ENCODE measurements at regions not wholly inside any gene's neighbourhood (a gene's known extent, or its start where the extent isn't known, plus 50 kb on each side); places are given as distances from the start of the nearest gene placed in this dataset.

GRCh38 chr4:189053621-189054020 is 887.1 kb upstream of the FRG1 start:
- Histone ChIP-seq H3K27me3 (ENCODE audit: control insufficient read depth in 2 of 2, insufficient read depth in 2 of 2, low read length in 2 of 2) (no peaks in the 10 kb centered on the region), H3K9me3 (ENCODE audit: control insufficient read depth in 2 of 2, low read length in 2 of 2) (no peaks in the 10 kb centered on the region), H3K36me3 (ENCODE audit: control insufficient read depth in 2 of 2, insufficient read depth in 2 of 2, low read length in 2 of 2) (no peaks in the 10 kb centered on the region)

GRCh38 chr4:189060104-189060503 is 880.6 kb upstream of the FRG1 start:
- Histone ChIP-seq H3K9ac (ENCODE audit: low read depth in 1 of 2, low read length in 2 of 2) (no peak overlapping the region), H3K36me3 (ENCODE audit: control insufficient read depth in 2 of 2, insufficient read depth in 2 of 2, low read length in 2 of 2) (no peaks in the 10 kb centered on the region), H3K4me1 (ENCODE audit: control insufficient read depth in 2 of 2, insufficient read depth in 2 of 2, low read length in 2 of 2) (no peaks in the 10 kb centered on the region), H3K4me3 (ENCODE audit: low read length in 2 of 2) (no peak overlapping the region), H3K27me3 (ENCODE audit: control insufficient read depth in 2 of 2, insufficient read depth in 2 of 2, low read length in 2 of 2) (no peaks in the 10 kb centered on the region), H3K9me3 (ENCODE audit: control insufficient read depth in 2 of 2, low read length in 2 of 2) (peaks cover 0 to 5% of the 10 kb centered on the region in 2 donors), H3K27ac (ENCODE audit: low read depth in 2 of 2, low read length in 2 of 2) (no peak overlapping the region)

More at GRCh38 chr4:189053621-189054020, 887.1 kb upstream of the FRG1 start:
- Histone ChIP-seq H3K27ac (ENCODE audit: low read depth in 2 of 2, low read length in 2 of 2) (no peak overlapping the region), H3K4me1 (ENCODE audit: control insufficient read depth in 2 of 2, insufficient read depth in 2 of 2, low read length in 2 of 2) (no peaks in the 10 kb centered on the region), H3K9ac (ENCODE audit: low read depth in 1 of 2, low read length in 2 of 2) (no peak overlapping the region), H3K4me3 (ENCODE audit: low read length in 2 of 2) (no peak overlapping the region)

- no peak overlapping the region for H3K4me3 ChIP-seq (ENCODE audit: low read length in 2 of 2)
- no peaks in the 10 kb centered on the region for H3K4me1 ChIP-seq (ENCODE audit: control insufficient read depth in 2 of 2, insufficient read depth in 2 of 2, low read length in 2 of 2)
- H3K36me3 ChIP-seq (ENCODE audit: control insufficient read depth in 2 of 2, insufficient read depth in 2 of 2, low read length in 2 of 2): no peaks in the 10 kb centered on the region
- H3K9ac ChIP-seq (ENCODE audit: low read depth in 1 of 2, low read length in 2 of 2): no peak overlapping the region
- H3K27ac ChIP-seq (ENCODE audit: low read depth in 2 of 2, low read length in 2 of 2): no peak overlapping the region
- peaks cover 0 to 5% of the 10 kb centered on the region in 2 donors for H3K9me3 ChIP-seq (ENCODE audit: control insufficient read depth in 2 of 2, low read length in 2 of 2)
- no peaks in the 10 kb centered on the region for H3K27me3 ChIP-seq (ENCODE audit: control insufficient read depth in 2 of 2, insufficient read depth in 2 of 2, low read length in 2 of 2)
Observed at GRCh38 chr4:189062047-189062820, 878.4 kb upstream of the FRG1 start.

GRCh38 chr4:189069772-189070171 is 870.9 kb upstream of the FRG1 start:
- Histone ChIP-seq H3K27ac (ENCODE audit: low read depth in 2 of 2, low read length in 2 of 2) (no peak overlapping the region), H3K36me3 (ENCODE audit: control insufficient read depth in 2 of 2, insufficient read depth in 2 of 2, low read length in 2 of 2) (no peaks in the 10 kb centered on the region), H3K9me3 (ENCODE audit: control insufficient read depth in 2 of 2, low read length in 2 of 2) (no peaks in the 10 kb centered on the region), H3K4me3 (ENCODE audit: low read length in 2 of 2) (no peak overlapping the region), H3K4me1 (ENCODE audit: control insufficient read depth in 2 of 2, insufficient read depth in 2 of 2, low read length in 2 of 2) (no peaks in the 10 kb centered on the region), H3K27me3 (ENCODE audit: control insufficient read depth in 2 of 2, insufficient read depth in 2 of 2, low read length in 2 of 2) (no peaks in the 10 kb centered on the region), H3K9ac (ENCODE audit: low read depth in 1 of 2, low read length in 2 of 2) (no peak overlapping the region)

GRCh38 chr4:189071241-189071640 is 869.4 kb upstream of the FRG1 start:
- H3K27ac ChIP-seq (ENCODE audit: low read depth in 2 of 2, low read length in 2 of 2): no peak overlapping the region
- H3K4me3 ChIP-seq (ENCODE audit: low read length in 2 of 2): no peak overlapping the region
- no peaks in the 10 kb centered on the region for H3K4me1 ChIP-seq (ENCODE audit: control insufficient read depth in 2 of 2, insufficient read depth in 2 of 2, low read length in 2 of 2)
- H3K27me3 ChIP-seq (ENCODE audit: control insufficient read depth in 2 of 2, insufficient read depth in 2 of 2, low read length in 2 of 2): no peaks in the 10 kb centered on the region
- no peak overlapping the region for H3K9ac ChIP-seq (ENCODE audit: low read depth in 1 of 2, low read length in 2 of 2)
- no peaks in the 10 kb centered on the region for H3K9me3 ChIP-seq (ENCODE audit: control insufficient read depth in 2 of 2, low read length in 2 of 2)
- H3K36me3 ChIP-seq (ENCODE audit: control insufficient read depth in 2 of 2, insufficient read depth in 2 of 2, low read length in 2 of 2): no peaks in the 10 kb centered on the region

GRCh38 chr4:189073739-189074138 is 866.9 kb upstream of the FRG1 start:
- no peaks in the 10 kb centered on the region for H3K4me1 ChIP-seq (ENCODE audit: control insufficient read depth in 2 of 2, insufficient read depth in 2 of 2, low read length in 2 of 2)
- no peaks in the 10 kb centered on the region for H3K36me3 ChIP-seq (ENCODE audit: control insufficient read depth in 2 of 2, insufficient read depth in 2 of 2, low read length in 2 of 2)
- no peaks in the 10 kb centered on the region for H3K27me3 ChIP-seq (ENCODE audit: control insufficient read depth in 2 of 2, insufficient read depth in 2 of 2, low read length in 2 of 2)
- H3K9ac ChIP-seq (ENCODE audit: low read depth in 1 of 2, low read length in 2 of 2): no peak overlapping the region
- H3K4me3 ChIP-seq (ENCODE audit: low read length in 2 of 2): no peak overlapping the region
- H3K27ac ChIP-seq (ENCODE audit: low read depth in 2 of 2, low read length in 2 of 2): no peak overlapping the region
- H3K9me3 ChIP-seq (ENCODE audit: control insufficient read depth in 2 of 2, low read length in 2 of 2): no peaks in the 10 kb centered on the region

GRCh38 chr4:189081826-189082225 is 858.8 kb upstream of the FRG1 start:
- H3K9ac ChIP-seq (ENCODE audit: low read depth in 1 of 2, low read length in 2 of 2): no peak overlapping the region
- H3K27me3 ChIP-seq (ENCODE audit: control insufficient read depth in 2 of 2, insufficient read depth in 2 of 2, low read length in 2 of 2): no peaks in the 10 kb centered on the region
- H3K4me3 ChIP-seq (ENCODE audit: low read length in 2 of 2): no peak overlapping the region
- no peaks in the 10 kb centered on the region for H3K9me3 ChIP-seq (ENCODE audit: control insufficient read depth in 2 of 2, low read length in 2 of 2)
- H3K27ac ChIP-seq (ENCODE audit: low read depth in 2 of 2, low read length in 2 of 2): no peak overlapping the region
- H3K4me1 ChIP-seq (ENCODE audit: control insufficient read depth in 2 of 2, insufficient read depth in 2 of 2, low read length in 2 of 2): no peaks in the 10 kb centered on the region
- no peaks in the 10 kb centered on the region for H3K36me3 ChIP-seq (ENCODE audit: control insufficient read depth in 2 of 2, insufficient read depth in 2 of 2, low read length in 2 of 2)

- Histone ChIP-seq H3K27me3 (ENCODE audit: control insufficient read depth in 2 of 2, insufficient read depth in 2 of 2, low read length in 2 of 2) (no peaks in the 10 kb centered on the region), H3K4me1 (ENCODE audit: control insufficient read depth in 2 of 2, insufficient read depth in 2 of 2, low read length in 2 of 2) (no peaks in the 10 kb centered on the region), H3K36me3 (ENCODE audit: control insufficient read depth in 2 of 2, insufficient read depth in 2 of 2, low read length in 2 of 2) (no peaks in the 10 kb centered on the region), H3K27ac (ENCODE audit: low read depth in 2 of 2, low read length in 2 of 2) (no peak overlapping the region), H3K9me3 (ENCODE audit: control insufficient read depth in 2 of 2, low read length in 2 of 2) (no peaks in the 10 kb centered on the region), H3K4me3 (ENCODE audit: low read length in 2 of 2) (no peak overlapping the region), H3K9ac (ENCODE audit: low read depth in 1 of 2, low read length in 2 of 2) (no peak overlapping the region)
Observed at GRCh38 chr4:189083769-189084168, 856.9 kb upstream of the FRG1 start.

- Histone ChIP-seq H3K4me1 (ENCODE audit: control insufficient read depth in 2 of 2, insufficient read depth in 2 of 2, low read length in 2 of 2) (no peaks in the 10 kb centered on the region), H3K36me3 (ENCODE audit: control insufficient read depth in 2 of 2, insufficient read depth in 2 of 2, low read length in 2 of 2) (no peaks in the 10 kb centered on the region), H3K4me3 (ENCODE audit: low read length in 2 of 2) (no peak overlapping the region), H3K27me3 (ENCODE audit: control insufficient read depth in 2 of 2, insufficient read depth in 2 of 2, low read length in 2 of 2) (no peaks in the 10 kb centered on the region), H3K9ac (ENCODE audit: low read depth in 1 of 2, low read length in 2 of 2) (no peak overlapping the region), H3K27ac (ENCODE audit: low read depth in 2 of 2, low read length in 2 of 2) (no peak overlapping the region), H3K9me3 (ENCODE audit: control insufficient read depth in 2 of 2, low read length in 2 of 2) (no peaks in the 10 kb centered on the region)
Observed at GRCh38 chr4:189084671-189085070, 856.0 kb upstream of the FRG1 start.

GRCh38 chr4:189087971-189088370 is 852.7 kb upstream of the FRG1 start:
- no peak overlapping the region for H3K9ac ChIP-seq (ENCODE audit: low read depth in 1 of 2, low read length in 2 of 2)
- H3K4me1 ChIP-seq (ENCODE audit: control insufficient read depth in 2 of 2, insufficient read depth in 2 of 2, low read length in 2 of 2): no peaks in the 10 kb centered on the region
- no peaks in the 10 kb centered on the region for H3K9me3 ChIP-seq (ENCODE audit: control insufficient read depth in 2 of 2, low read length in 2 of 2)
- no peaks in the 10 kb centered on the region for H3K27me3 ChIP-seq (ENCODE audit: control insufficient read depth in 2 of 2, insufficient read depth in 2 of 2, low read length in 2 of 2)
- no peak overlapping the region for H3K27ac ChIP-seq (ENCODE audit: low read depth in 2 of 2, low read length in 2 of 2)
- H3K4me3 ChIP-seq (ENCODE audit: low read length in 2 of 2): no peak overlapping the region
- H3K36me3 ChIP-seq (ENCODE audit: control insufficient read depth in 2 of 2, insufficient read depth in 2 of 2, low read length in 2 of 2): no peaks in the 10 kb centered on the region

Measured in mucosa of rectum (tissue), 2 donors.